HG03066 (cell line): ENCODE measurements at regions not wholly inside any gene's neighbourhood (a gene's known extent, or its start where the extent isn't known, plus 50 kb on each side); places are given as distances from the start of the nearest gene placed in this dataset.

ENCODE experiments used
- ATAC-seq: cut with Tn5 transposase; IDR thresholded peaks from one replicate; pipeline ENCODE4 v1.9.1; 2021; ENCODE audit warnings: low read depth; ENCODE audit not compliant: unreplicated experiment

DNA sequence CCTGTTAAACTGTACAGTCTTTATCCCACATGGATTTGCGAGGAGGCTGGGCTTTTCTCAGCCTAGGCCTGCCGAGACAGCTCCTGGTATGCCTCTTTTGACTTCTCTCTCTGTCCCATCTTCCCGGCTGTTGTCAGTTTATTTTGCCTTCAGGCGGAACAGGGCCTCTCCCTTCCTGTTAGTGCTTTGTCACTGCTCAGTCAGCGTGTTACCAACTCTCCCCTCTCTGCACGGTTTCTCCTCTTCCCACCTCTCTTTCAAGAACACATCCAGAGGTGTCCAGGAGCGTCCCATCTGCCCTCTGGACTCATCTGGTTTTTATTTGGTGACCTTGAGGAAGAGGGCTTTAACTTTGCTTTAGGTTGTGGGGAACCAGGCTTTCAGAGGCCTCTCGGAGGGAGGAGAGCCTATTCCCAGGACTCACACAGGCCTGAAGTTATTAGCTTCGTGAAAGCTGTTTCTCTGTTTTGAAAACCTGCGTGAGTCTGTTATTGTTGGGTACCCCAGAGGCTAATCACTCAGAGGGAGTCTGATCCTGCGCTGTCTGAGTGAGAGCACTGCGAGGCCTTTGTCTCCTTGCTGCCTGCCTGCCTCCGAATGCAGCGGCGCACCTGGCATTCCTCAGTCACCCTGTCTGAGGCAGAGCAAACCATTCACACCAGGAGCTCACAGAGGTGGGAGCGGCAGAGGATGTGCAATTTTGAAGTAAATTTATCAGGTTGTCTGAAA is 234.4 kb upstream of the MPDZ start:
- no peak for ATAC-seq

DNA sequence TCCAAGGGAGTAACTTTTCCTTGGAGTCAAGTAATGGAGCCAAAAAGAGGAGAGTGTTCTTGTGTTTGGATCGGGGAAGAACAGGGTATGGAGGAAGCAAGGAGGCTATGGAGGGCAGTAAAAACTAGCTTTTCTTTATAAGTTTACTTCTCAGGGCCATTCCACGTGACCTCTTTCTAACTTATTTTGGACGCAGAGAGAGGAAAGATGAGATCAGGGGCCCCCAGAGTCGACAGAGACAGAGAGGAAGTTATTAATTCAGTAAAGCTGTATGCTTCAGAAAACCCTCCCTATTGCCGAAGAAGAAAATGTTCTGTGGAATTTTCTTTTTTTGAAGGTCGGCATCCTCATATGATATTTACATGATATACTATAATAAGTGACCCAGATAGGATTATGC is 233.8 kb upstream of the MPDZ start:
- ATAC-seq, result no peak

DNA sequence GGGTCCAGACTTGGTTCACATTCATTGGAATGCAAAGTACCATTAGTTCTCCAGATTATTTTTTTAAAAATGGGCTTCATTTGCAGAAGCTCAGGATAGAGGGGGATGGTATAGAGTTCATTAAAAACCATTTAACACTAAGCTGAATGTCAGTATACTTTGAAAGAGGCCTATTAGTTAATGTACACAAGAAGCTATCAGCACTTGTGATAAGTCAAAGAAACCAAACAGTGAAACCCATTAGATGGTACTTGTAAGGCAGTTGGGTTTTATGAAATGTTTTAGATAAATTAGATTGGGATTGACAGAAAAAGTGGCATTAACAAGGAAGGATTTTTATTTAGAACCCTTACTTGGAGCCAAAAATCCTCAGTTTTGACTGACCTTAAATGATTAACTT is 229.2 kb upstream of the MPDZ start:
- no peak for ATAC-seq

DNA sequence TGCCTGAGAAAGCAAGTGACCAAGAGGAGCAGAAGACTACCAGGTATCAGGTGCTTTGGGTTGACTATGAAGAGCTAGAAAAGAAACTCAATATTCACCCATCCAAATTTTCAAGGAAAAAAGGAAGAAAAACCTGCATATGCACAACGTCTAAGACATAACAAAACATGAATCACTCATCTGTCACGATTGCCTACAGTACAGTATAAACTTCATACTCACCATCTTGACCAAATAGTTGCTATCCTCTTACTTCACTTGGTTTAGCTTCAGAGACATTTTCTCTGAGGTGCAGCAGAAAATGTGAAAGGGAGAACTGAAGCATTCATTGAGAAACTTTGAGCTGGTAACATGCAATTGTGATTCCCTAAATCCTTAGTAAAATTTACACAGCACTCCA is 228.6 kb upstream of the MPDZ start:
- ATAC-seq, result no peak

DNA sequence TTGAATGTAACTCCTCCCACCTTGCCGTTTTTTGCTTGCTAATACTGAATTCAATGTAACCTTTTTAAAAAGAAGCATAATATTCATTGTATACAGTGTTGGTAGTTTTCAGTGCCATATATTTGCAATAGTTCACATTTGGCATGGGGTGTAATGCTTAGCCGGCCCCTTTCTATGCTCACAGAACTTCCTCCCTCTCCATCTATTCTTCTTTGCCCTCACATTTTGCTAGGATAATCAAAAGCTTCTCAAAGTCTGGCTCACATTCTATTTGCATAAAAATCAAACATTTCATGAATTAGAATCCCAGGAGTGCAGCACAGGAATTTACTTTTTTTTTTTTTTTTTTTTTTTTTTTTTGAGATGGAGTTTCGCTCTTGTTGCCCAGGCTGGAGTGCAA is 226.3 kb upstream of the MPDZ start:
- ATAC-seq, result no peak

DNA sequence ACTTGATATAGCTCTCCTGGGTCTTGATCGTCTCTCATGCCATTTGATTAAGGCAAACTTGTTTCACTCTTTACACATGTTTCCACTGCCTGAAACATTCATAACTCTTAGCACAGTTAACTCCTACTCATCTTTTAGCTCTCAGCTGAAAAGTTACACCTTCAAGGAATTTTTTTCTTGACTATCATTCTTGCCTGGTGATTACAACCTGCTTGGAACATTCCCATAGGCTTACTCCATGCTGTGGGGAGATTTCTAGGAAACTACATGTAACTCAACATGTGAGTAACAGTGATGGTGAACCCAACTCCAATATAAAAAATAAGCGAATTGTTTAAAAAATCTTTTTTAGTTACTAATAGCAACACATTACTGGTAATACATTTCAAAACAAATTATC is 224.1 kb upstream of the MPDZ start:
- ATAC-seq, result no peak

DNA sequence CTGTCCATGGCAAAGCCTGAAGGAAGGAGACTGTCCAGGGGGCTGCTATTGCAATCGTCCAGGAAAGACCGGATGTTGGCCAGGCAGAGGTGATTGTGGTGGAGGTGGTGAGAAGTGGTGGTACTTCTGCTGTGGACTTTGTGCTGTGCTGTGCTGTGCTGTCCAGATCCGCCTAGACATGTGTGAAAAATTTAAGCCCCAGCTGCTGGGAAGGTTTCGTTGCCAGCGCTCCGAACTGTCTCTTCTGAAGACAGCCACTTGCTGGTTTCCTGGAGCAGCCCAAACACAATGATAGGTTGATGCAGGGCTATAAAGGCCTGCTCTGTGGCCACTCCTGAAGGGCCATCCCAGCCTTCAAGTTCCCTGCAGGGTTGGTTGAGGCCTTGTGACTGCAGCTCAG is 223.0 kb upstream of the MPDZ start:
- ATAC-seq, result no peak

DNA sequence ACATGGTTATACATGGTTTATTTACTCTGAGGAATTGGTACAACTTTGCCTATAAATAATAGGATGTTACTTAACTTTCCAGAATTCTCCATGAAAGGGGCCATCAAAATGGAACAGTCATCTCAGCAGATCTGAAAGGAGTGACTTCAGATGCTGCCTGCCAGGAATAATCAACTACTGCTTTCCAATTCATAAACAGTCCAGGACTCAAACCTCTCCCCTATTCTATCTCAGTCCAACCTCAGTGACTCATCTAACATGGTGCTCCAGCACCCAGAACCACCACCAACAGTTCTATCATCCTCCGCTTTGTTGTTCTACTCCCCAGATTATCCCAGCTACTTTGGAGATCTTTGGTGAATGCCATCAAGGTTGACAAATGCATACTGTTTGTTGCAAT is 221.5 kb upstream of the MPDZ start:
- ATAC-seq, result no peak

DNA sequence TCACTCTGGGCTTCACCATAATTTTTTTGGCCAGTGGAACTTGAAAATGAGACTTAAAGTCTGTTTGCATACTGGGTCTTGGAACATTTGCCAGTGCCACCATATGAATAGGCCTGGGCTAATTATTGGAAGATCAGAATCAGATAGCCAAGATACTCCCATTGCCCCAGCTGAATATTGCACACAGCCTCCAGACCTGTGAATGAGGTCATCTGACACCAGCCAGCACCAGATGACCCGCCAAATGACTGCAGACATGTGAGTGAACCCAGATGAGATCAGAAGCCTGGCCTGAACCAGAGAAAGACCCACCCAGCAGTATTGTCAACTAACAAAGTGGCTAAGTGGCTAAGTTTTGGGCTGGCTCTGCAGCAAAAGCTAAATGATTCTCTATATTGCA is 220.5 kb upstream of the MPDZ start:
- ATAC-seq, result no peak

DNA sequence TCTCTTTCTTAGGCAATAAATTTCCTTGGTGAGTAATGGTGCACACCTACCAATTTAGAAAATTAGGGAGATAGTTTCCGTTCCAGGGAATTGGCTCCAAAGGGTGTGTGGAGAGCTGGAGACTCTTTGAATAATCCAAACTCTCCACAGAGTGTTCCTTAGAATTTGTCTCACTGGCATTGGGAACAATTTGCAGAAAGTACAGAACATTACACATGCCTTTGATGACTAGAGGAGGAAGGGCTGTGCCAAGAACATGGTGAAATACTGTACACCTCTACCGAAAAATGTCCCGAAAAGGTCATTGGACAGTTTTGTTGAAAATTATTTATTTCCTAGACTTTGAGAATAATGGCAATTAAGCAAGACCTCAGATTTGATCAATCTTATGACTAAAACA is 214.2 kb upstream of the MPDZ start:
- no peak for ATAC-seq

DNA sequence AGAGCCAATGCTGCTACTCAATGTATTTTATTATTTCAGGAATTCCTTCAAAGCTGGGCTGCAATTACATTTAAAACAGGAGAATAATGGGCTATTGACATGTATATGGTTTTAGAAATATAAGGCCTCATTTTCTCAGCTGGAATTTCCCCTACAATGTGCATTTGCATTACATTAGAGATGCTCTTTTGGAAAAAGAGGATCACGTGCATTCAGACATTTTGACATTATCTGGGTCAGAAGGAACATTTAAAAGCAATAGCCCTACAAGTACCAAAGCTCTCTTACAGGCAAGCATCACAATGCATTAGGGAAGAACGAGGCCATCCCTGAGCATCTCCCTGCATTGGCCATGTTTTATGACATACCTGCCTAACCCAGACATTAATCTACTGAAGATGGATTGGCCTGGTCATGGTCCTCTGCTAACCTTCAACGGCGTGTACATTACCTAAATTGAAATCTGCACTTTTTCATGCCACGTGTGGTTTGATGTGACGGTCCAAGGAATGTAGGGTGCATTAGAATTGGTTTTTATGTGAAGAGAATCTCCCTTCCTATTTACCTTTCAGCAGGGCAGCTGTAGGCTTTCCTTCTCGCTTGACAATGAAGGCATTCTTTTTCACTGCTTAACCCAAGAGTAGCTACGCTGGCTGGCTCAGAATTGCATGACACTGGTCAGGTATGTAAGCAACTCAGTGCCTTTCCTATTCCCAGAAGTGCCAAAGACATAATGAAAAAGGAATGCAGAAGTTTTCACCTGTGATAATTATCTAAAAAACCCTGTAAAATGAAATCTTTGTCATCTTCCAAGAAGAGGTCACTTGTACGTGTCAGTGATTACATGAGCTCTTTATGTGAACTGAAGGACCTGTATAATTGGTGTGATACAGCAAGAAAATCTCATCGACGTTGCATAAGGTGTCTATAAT is 212.3 kb upstream of the MPDZ start:
- ATAC-seq, result no peak

DNA sequence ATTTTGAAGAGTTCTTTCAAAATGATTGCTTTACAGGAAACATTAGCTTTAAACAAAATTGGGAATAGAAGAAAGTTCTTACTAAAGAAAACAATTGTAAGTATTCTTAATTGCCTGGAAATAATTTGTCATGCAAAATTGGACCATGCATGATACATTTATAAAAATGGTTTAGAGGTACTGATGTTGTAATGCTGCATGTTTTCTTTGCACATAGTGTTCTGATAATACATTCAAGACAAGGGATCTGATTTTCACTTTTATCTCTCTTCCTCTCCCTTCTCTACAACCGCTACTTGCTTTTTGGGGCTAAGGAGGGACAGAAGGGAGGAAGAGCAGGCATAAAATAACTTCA is 211.6 kb upstream of the MPDZ start:
- ATAC-seq, result no peak

DNA sequence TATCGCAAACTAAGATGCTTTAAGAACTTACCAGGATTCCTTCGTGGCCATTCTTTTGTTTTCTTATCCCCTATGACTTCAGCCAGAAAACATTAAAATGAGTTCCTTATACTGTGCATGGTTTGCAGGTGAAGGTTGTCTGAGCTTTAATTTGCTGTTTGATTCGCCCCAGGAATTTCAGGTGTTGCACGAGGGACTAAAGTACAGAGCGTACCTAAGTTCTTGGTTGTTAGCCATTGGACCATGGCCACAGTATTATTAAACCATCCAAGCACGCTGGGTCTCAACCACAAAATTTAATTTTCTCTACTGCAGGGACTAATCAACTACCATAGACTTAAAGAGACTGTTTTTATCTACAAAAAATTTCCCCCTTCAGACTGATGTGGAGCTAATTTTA is 208.4 kb upstream of the MPDZ start:
- ATAC-seq, result no peak

DNA sequence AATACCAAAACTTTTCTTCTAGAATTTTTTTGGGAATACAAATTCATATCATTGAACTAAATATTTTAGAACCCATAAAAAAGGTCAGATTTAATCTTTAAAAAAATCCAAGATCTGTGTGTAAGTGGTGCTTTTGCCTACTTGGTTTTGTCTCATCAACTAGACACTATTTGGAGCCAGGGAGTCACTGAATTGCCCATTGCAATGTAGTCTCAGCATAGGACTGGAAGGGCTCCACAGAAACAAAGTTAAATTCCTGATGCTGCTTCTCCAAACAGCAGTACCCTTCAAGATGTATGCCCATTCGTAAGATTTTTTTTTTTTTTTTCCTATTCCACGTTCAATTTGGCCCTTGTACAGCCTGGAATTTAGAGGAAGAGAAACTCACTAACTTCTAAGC is 208.0 kb upstream of the MPDZ start:
- no peak for ATAC-seq

DNA sequence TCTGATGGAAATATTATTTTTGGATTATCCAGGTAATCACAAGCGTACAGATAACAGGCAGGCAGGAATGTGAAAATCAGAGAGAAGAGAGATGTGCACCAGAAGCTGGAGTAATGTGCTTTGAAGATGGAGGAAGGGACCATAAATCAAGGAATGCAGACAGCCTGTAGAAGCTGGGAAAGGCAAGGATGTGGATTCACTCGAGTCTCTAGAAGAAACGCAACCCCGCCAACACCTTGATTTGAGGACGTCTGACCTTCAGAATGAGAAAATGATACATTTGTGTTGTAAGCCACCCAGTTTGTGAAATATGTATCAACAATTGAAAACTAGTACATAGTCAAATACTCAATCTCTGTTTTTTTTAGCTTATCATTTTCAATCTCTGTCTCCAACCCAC is 207.6 kb upstream of the MPDZ start:
- ATAC-seq, result no peak

DNA sequence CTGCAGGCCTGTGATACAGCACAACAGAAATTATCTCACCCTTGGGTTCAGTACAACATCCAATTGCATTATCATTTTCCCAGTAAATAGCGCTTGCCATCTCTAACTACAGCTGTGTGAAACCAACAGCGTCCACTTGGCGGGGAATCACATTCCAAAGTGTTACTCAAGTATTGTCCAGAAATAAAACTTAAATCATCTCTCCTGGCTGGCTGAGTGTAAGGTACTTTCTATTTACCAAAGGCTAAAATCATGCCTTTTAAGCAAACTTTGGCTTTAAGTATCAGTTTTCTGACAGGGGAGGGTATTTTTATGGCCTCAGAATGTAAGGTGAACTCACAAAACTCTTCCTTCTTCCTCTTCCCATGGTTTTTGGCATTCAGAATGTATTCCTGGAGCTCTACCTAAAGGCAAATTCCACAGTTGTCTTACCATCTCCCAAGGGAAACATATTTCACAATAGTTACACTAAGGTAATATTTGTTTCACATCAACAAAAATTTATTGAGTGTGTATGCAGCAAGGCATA is 205.6 kb upstream of the MPDZ start:
- ATAC-seq, result no peak

DNA sequence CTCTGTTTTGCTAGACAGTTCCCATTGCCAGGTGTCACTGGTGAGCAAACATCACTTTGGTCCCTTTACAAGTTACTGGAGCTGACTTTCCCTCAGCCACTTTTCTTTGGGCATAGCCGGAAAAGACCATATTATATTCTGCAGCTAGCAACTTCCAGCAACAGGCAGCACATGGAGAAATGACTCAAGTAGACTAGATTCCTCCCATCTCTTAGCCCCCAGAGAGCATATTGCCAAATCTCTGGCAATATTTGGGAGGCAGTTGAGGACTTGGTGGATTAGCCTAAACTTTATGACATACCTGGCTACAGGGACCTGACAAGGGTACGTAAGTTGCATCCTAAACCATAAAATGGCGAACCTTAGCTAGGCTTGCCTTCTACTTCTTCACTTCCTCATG is 204.7 kb upstream of the MPDZ start:
- ATAC-seq, result no peak

DNA sequence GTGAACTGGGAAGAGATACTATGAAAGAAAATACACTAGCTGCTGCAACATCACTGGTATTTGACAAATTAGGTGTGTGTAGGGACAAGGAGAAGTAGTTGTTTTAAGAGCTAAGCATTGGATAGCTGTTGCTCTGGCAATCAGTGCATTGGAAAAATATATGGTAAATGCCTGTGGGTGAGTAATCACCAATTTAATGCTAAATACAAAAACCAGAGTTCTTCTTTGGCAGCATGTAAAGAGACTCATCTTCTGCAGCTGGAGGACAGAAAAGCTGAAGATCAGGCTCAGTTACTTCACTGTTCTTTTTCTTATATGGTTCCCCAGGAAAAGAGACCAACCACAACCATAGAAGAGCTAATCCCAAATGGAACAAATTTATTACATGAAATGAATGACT is 201.8 kb upstream of the MPDZ start:
- ATAC-seq, result no peak

DNA sequence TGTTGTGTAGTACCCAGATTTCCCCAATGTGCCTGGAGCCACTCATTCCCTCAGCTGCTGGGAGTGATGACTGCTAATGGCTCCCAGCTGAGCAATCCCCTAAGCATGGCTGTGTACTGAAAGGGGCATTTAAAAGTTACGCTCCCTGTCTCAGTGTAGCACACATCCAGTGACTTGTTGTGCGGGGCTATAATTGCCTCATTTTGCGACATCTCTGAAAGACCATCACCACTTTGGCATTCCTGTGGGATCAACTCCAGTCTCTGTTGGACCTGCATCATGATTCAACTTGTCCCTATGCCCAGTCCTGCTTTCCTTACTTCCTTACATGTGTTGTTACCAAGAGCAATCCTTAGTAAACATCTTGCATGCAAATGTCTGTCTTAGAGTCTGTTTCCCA is 201.2 kb upstream of the MPDZ start:
- no peak for ATAC-seq

DNA sequence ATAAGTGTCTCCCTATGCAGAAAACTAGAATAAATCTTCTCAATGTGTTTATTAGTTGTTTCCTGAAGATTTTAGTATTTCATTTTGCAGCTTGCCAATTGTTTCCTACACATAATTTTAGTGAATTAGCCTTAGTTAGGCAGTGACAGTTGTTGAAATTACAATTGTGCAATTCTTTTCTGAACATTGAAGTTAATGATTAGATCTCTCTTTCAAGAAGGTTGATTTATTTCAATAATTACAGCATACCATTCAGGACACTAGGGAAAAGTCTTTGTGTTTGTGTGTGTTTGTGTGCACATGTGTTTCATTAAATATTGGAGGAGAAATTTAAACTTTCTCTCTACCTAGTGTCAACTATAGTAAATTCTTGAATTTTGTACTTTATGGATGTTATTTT is 199.6 kb upstream of the MPDZ start:
- no peak for ATAC-seq

DNA sequence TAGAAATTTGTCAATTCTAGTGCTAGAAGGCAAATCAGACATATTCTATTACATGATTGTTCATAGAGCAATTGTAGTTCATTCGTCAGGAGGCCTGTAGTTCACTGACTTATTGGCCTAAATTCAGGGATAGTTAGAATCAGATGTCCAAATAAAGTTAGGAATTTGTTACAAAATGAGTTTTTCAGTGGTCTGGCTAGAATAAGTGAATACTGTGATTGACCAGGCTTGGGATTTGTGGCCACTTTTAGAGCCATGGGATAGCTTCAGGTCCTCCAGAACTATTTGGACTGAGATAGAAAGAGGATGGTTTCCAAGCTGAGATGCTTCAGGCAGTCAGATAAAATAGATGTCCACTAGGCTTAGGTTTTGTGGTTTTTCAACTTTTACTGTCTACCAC is 199.1 kb upstream of the MPDZ start:
- ATAC-seq, result no peak

DNA sequence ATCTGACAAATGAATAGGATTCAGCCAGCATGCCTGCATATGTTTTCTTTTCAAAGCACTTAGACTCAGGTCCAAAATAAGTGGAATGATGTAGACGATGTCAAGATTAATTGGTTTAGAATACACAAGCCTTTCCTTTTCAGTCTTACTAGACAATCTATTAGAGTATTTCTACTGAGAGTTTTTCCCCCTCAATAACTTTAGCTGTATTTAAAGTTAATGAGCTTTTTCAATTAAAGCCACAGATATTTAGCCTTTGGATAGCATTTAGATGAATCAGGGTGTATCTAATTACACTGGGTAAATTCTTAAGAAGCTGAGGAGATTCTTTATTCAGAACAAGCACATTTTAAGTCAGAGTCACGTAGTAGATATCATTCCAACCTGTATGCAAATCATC is 198.7 kb upstream of the MPDZ start:
- no peak for ATAC-seq
